ENCODE measurements at regions not wholly inside any gene's neighbourhood (a gene's known extent, or its start where the extent isn't known, plus 50 kb on each side); places are given as distances from the start of the nearest gene placed in this dataset.

- Mint-ChIP-seq H3K9me3 (no peaks in the 10 kb centered on the region), H3K4me3 (no peak overlapping the region), H3K4me1 (no peaks in the 10 kb centered on the region), H3K36me3 (no peaks in the 10 kb centered on the region), H3K27me3 (ENCODE audit: insufficient read depth, low read depth) (peaks cover 3% of the 10 kb centered on the region), H3K27ac (no peak overlapping the region)
- DNase-seq (ENCODE audit: low spot score): no peak
- Histone ChIP-seq H3K4me3 (no peak overlapping the region), H3K27ac (no peak overlapping the region), H3K9me3 (ENCODE audit: low read depth) (no peaks in the 10 kb centered on the region), H3K27me3 (no peaks in the 10 kb centered on the region), H2AFZ (replicated peaks) (no peak overlapping the region), H3K4me1 (no peaks in the 10 kb centered on the region), H3F3A (ENCODE audit: low read depth) (no peaks in the 10 kb centered on the region), H3K36me3 (no peaks in the 10 kb centered on the region), H3K9ac (no peak overlapping the region), H3K79me2 (ENCODE audit: low read depth) (no peaks in the 10 kb centered on the region), H3K4me2 (no peak overlapping the region), H4K20me1 (ENCODE audit: low read depth) (no peaks in the 10 kb centered on the region)
- TF ChIP-seq, protein P1, sequence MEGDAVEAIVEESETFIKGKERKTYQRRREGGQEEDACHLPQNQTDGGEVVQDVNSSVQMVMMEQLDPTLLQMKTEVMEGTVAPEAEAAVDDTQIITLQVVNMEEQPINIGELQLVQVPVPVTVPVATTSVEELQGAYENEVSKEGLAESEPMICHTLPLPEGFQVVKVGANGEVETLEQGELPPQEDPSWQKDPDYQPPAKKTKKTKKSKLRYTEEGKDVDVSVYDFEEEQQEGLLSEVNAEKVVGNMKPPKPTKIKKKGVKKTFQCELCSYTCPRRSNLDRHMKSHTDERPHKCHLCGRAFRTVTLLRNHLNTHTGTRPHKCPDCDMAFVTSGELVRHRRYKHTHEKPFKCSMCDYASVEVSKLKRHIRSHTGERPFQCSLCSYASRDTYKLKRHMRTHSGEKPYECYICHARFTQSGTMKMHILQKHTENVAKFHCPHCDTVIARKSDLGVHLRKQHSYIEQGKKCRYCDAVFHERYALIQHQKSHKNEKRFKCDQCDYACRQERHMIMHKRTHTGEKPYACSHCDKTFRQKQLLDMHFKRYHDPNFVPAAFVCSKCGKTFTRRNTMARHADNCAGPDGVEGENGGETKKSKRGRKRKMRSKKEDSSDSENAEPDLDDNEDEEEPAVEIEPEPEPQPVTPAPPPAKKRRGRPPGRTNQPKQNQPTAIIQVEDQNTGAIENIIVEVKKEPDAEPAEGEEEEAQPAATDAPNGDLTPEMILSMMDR (IDR thresholded peaks at IDR 0.05): no peak
- TF ChIP-seq EZH2phosphoT487 (IDR thresholded peaks at IDR 0.05) (no peak), EZH2 (IDR thresholded peaks at IDR 0.05) (no peak)
Observed at GRCh38 chr18:45439851-45440645, 175.2 kb upstream of the SLC14A2 start.

DNA sequence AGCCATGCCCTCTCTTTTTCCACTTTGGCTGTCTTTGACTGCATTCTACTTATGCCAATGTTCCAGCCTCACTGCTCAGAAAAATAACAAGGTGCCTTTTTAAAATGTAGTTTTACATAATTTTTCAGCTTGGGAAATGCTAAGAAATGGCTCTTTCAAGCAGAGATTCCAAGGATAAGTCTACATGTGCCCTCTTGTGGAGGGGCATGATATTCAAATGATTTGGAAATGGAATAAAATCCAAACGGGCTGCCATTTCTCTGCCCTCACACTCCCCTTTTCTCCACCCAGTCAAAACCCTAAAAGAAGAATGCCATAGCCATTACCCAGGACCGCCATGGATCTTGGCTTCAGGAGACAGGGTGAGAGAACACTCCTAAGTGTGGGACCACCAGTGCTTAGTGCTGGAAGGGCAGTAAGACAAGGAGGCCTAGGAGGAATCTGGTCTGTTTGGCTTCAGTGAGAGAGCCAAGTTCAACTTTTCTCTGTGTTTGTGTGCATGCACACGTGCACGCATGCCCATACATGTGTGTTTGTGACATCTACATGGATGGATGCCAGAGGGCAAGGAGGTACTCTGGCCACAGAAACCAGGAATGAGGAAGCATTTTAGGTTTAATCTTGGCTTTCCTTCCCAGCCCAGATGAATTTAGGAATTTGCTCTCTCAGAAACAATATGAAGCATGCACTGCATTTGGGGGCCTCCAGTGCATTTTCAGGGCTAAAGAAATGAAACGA is 174.0 kb upstream of the SLC14A2 start:
- Histone ChIP-seq H3F3A (ENCODE audit: low read depth) (no peaks in the 10 kb centered on the region), H3K4me1 (no peaks in the 10 kb centered on the region), H2AFZ (replicated peaks) (no peak overlapping the region)

DNA sequence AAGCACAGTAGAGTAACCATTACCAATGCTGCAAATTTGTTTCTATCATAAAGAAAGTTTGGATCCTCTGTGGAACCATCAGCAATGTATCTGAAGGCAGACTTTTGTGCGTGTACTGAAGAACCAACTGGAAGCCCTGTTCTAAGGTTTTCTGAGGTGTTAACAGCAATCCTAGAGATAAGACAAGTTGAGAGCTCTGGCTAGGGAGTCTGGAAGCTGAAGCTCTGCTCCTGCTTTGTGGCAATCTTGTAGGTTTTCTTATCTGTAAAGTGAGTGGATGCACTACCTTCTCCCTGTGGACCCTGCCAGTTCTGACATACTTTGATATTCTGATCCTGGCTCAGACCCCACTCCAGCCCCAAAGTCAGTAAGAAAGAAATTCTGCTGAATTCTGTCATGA is 171.2 kb upstream of the SLC14A2 start:
- Mint-ChIP-seq H3K27me3 (ENCODE audit: insufficient read depth, low read depth) (no peaks in the 10 kb centered on the region), H3K9me3 (no peaks in the 10 kb centered on the region), H3K27ac (no peak overlapping the region), H3K4me1 (peaks cover 8% of the 10 kb centered on the region), H3K4me3 (no peak overlapping the region), H3K36me3 (no peaks in the 10 kb centered on the region)
- DNase-seq (ENCODE audit: low spot score): no peak
- H3K9ac ChIP-seq: no peak overlapping the region
- no peak overlapping the region for H3K27ac ChIP-seq
- H3K27me3 ChIP-seq: no peaks in the 10 kb centered on the region
- H3F3A ChIP-seq (ENCODE audit: low read depth): no peaks in the 10 kb centered on the region
- peaks cover 9% of the 10 kb centered on the region for H3K4me1 ChIP-seq
- H3K4me2 ChIP-seq: no peak overlapping the region
- TF ChIP-seq EZH2phosphoT487 (IDR thresholded peaks at IDR 0.05) (no peak), EZH2 (IDR thresholded peaks at IDR 0.05) (no peak)
- TF ChIP-seq, protein P1 (IDR thresholded peaks at IDR 0.05): no peak
- H3K79me2 ChIP-seq (ENCODE audit: low read depth): no peaks in the 10 kb centered on the region
- H3K4me3 ChIP-seq: no peak overlapping the region
- H4K20me1 ChIP-seq (ENCODE audit: low read depth): no peaks in the 10 kb centered on the region
- H3K9me3 ChIP-seq (ENCODE audit: low read depth): no peaks in the 10 kb centered on the region
- H2AFZ ChIP-seq (replicated peaks): no peak overlapping the region
- H3K36me3 ChIP-seq: no peaks in the 10 kb centered on the region

More for the DNA sequence above, 174.0 kb upstream of the SLC14A2 start:
- no peaks in the 10 kb centered on the region for H3K9me3 Mint-ChIP-seq
- H3K79me2 ChIP-seq (ENCODE audit: low read depth): no peaks in the 10 kb centered on the region
- H3K27ac ChIP-seq: no peak overlapping the region
- H3K36me3 Mint-ChIP-seq: no peaks in the 10 kb centered on the region
- H3K27me3 Mint-ChIP-seq (ENCODE audit: insufficient read depth, low read depth): peaks cover 3% of the 10 kb centered on the region
- no peaks in the 10 kb centered on the region for H3K4me1 Mint-ChIP-seq
- H3K27me3 ChIP-seq: no peaks in the 10 kb centered on the region
- H4K20me1 ChIP-seq (ENCODE audit: low read depth): no peaks in the 10 kb centered on the region
- no peak overlapping the region for H3K4me3 ChIP-seq
- no peak overlapping the region for H3K9ac ChIP-seq
- TF ChIP-seq, protein P1 (IDR thresholded peaks at IDR 0.05): peak; percentile 26
- no peak for TF ChIP-seq EZH2 (IDR thresholded peaks at IDR 0.05)
- no peak overlapping the region for H3K27ac Mint-ChIP-seq
- no peak for DNase-seq (ENCODE audit: low spot score)
- no peaks in the 10 kb centered on the region for H3K36me3 ChIP-seq
- H3K9me3 ChIP-seq (ENCODE audit: low read depth): no peaks in the 10 kb centered on the region
- no peak overlapping the region for H3K4me3 Mint-ChIP-seq
- no peak overlapping the region for H3K4me2 ChIP-seq
